D721Med (cell line): ENCODE measurements at regions not wholly inside any gene's neighbourhood (a gene's known extent, or its start where the extent isn't known, plus 50 kb on each side); places are given as distances from the start of the nearest gene placed in this dataset.

Experiments
- DNase-seq: peaks from one replicate; pipeline ENCODE4 v3.0.0; 2011; ENCODE audit warnings: low spot score; ENCODE audit not compliant: insufficient read length
- FAIRE-seq: peaks from 2 replicates; lab custom pipeline; 2011; peaks lifted over from hg19 to GRCh38; lab: Jason Lieb, UNC
- TF ChIP-seq, protein P1 (sequence below): IDR thresholded peaks from 2 replicates; pipeline ENCODE4 v1.5.1; 2012; ENCODE audit warnings: mild to moderate bottlenecking, control low read depth; ENCODE audit not compliant: insufficient read depth; ENCODE audit errors: missing control alignments

DNA sequence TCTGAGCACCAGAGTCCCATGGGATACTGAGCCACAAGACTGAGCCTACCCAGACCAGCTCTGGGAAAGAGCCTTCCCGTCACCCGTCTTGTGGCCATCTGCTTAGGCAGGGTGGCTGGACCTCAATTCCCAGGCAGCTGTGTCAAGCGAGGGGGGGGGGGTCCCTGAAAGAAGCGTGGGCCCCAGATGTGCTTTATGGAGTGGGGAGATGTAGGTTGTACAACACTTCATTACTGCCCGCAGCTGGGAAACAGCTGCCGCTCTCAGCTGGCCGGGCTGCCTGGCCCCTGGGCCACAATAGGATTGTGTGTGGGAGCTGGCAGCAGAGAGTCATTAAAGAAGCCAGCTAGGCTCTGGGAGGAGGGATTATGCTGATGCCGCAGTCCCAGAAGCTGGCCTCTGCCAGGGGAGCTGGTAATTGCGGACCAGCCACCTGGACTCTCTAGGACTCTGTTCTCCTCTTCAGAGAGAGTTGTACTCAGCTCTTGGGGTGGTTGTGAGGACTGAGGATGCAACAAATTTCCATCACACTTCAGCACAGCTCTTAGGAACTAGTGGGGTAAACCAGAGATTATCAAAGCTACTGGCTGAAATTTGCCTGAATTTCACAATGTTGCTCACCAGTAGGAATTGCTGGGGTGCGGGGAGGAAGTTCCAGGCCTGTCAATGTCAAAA lies 145.4 kb downstream of the GADD45G start:
- FAIRE-seq = peak; percentile 29
- TF ChIP-seq, protein P1, sequence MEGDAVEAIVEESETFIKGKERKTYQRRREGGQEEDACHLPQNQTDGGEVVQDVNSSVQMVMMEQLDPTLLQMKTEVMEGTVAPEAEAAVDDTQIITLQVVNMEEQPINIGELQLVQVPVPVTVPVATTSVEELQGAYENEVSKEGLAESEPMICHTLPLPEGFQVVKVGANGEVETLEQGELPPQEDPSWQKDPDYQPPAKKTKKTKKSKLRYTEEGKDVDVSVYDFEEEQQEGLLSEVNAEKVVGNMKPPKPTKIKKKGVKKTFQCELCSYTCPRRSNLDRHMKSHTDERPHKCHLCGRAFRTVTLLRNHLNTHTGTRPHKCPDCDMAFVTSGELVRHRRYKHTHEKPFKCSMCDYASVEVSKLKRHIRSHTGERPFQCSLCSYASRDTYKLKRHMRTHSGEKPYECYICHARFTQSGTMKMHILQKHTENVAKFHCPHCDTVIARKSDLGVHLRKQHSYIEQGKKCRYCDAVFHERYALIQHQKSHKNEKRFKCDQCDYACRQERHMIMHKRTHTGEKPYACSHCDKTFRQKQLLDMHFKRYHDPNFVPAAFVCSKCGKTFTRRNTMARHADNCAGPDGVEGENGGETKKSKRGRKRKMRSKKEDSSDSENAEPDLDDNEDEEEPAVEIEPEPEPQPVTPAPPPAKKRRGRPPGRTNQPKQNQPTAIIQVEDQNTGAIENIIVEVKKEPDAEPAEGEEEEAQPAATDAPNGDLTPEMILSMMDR = no peak
- DNase-seq = peak; percentile 74

GRCh38 chr9:89751079-89751825 lies 146.4 kb downstream of the GADD45G start:
- DNase-seq (no peak), FAIRE-seq (no peak)
- TF ChIP-seq, protein P1 = no peak

DNA sequence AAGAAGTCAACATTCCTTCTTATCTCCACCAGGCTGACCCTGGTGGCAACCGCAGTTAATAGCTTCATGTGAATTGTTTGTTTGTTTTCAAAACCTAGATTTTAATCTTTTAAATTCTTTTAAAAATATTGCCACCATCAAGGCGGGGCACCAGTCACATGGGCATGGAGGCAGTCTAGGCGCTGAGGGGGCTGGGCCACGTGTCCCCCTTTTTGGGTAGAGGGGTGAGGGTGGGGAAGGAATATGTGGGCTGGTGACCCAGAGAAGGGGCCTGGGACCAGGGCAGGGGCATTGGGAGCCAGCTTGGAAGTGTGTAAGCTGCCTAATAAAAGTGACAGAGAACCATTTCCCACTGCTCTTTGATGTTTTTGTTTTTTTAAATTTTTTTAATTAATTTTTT lies 147.3 kb downstream of the GADD45G start:
- TF ChIP-seq, protein P1 = no peak
- FAIRE-seq (no peak), DNase-seq (no peak)

GRCh38 chr9:89753472-89754055 lies 148.8 kb downstream of the GADD45G start:
- TF ChIP-seq, protein P1 = no peak
- no peak for DNase-seq
- FAIRE-seq = no peak

- no peak for DNase-seq
- FAIRE-seq = no peak
- TF ChIP-seq, protein P1 = no peak
These were observed 149.4 kb downstream of the GADD45G start for GRCh38 chr9:89754193-89754592.

GRCh38 chr9:89755821-89756220 lies 151.0 kb downstream of the GADD45G start:
- TF ChIP-seq, protein P1 = no peak
- no peak for DNase-seq
- no peak for FAIRE-seq
